Ishikawa (cell line): ENCODE measurements at regions not wholly inside any gene's neighbourhood (a gene's known extent, or its start where the extent isn't known, plus 50 kb on each side); places are given as distances from the start of the nearest gene placed in this dataset.

Experiments used
- CEBPB ChIP-seq: IDR thresholded peaks from 2 replicates; pipeline ENCODE4 v1.6.1; 2012
- CREB1 ChIP-seq: IDR thresholded peaks from 2 replicates; pipeline ENCODE4 v1.6.1; 2012; ENCODE audit warnings: low read depth
- EP300 ChIP-seq: IDR thresholded peaks from 2 replicates; pipeline ENCODE4 v1.6.1; 2012; ENCODE audit warnings: borderline replicate concordance
- MAX ChIP-seq: IDR thresholded peaks from 2 replicates; pipeline ENCODE4 v1.6.1; 2012
- NFIC ChIP-seq: IDR thresholded peaks from 2 replicates; pipeline ENCODE4 v1.6.1; 2012
- RAD21 ChIP-seq: IDR thresholded peaks from 2 replicates; pipeline ENCODE4 v1.6.1; 2012; ENCODE audit warnings: low read depth
- TEAD4 ChIP-seq: IDR thresholded peaks from 2 replicates; pipeline ENCODE4 v1.6.1; 2012
- YY1 ChIP-seq: IDR thresholded peaks from 2 replicates; pipeline ENCODE4 v1.6.1; 2012; ENCODE audit warnings: low read depth
- ZBTB7A ChIP-seq: IDR thresholded peaks from 2 replicates; pipeline ENCODE4 v1.6.1; 2012; ENCODE audit warnings: low read depth

DNA sequence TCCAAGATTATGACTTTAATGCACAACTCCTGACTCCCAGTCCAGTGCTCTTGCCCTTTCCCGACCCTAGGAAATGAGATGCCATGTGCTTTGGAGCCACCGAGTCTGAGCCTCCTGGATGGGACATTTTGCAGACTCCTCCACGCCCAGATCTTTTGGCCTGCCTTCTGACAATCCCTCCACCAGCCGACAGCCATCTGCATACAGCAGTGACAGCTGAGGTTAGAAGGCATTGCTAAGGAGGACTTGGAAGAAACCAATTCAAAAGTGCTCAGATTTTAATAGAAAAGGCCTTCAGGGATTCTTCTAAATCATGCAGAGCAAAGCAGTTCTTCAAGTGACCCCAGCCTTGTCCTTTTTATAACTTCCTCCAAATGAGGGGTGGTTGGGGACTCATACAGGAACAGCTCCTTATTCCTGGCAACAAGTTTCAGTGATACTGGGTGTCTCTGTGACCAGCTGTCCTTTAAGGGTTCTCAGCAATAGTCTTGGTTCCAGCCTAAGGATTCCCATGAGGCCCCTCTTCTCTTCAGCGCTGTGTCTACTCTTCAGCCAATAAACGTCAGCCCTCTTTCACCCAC, 369.3 kb downstream of the PBX1 start:
- TF ChIP-seq MAX (no peak), ZBTB7A (no peak), NFIC (no peak), CEBPB (no peak), TEAD4 (no peak), CREB1 (no peak), RAD21 (no peak), YY1 (no peak), EP300 (no peak)
